Erythroblast (primary cell): ENCODE measurements at regions not wholly inside any gene's neighbourhood (a gene's known extent, or its start where the extent isn't known, plus 50 kb on each side); places are given as distances from the start of the nearest gene placed in this dataset.

Experiments used
- GATA1 ChIP-seq: IDR thresholded peaks from 2 replicates; pipeline ENCODE4 v1.6.1; 2011; ENCODE audit warnings: low read depth, mild to moderate bottlenecking, control low read depth, low read length, moderate library complexity
- POLR2A ChIP-seq: IDR thresholded peaks from 2 replicates; pipeline ENCODE4 v1.6.1; 2011; ENCODE audit warnings: mild to moderate bottlenecking, low read length

- no peak for TF ChIP-seq POLR2A
- no peak for TF ChIP-seq GATA1
Measured at GRCh38 chr11:110856340-110856739, 144.1 kb upstream of the ARHGAP20 start.
